HG03565 (cell line): ENCODE measurements at regions not wholly inside any gene's neighbourhood (a gene's known extent, or its start where the extent isn't known, plus 50 kb on each side); places are given as distances from the start of the nearest gene placed in this dataset.

Experiments
- ATAC-seq: cut with Tn5 transposase; IDR thresholded peaks from one replicate; pipeline ENCODE4 v1.9.1; 2021; ENCODE audit warnings: mild to moderate bottlenecking, moderate library complexity; ENCODE audit not compliant: unreplicated experiment

GRCh38 chr3:64358176-64358575 is 132.9 kb upstream of the PRICKLE2 start:
- no peak for ATAC-seq

DNA sequence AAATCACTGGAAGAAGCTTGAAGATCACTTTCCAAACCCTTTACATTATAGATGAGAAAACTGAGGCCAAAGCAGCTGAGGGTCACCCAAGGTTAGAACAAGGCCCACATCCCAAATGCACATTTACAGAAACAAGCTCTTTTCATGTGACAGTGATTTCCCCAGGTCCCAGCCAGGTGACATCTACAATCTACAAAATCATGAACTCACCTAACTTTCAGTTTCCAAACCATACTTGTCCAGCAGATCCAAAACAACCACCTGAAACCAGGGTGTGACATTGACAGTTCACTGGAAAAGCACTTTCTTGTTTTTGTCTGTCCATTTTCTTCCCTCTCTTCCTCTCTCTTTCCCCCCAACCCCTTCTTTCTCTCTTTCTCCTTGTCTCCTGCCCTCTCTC is 132.2 kb upstream of the PRICKLE2 start:
- no peak for ATAC-seq

DNA sequence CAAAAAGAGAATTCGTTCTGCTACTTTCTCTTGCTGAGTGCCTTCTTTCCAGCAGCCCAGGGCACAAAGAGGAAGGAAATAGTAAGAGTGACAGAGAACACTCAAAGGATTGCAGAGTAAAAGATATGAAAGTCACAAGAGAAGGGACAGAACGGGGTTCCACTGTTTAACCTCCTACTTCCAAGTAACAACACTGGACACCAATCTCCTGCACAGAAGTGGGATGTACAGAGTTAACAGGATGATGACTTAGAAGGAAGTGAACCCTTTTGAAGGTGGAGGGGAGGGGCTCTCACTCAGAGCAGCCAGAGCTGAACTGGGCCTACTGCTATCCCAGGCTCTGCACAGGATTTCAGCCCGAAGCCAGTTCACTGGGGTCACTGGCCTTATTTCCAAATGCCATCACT is 130.1 kb upstream of the PRICKLE2 start:
- ATAC-seq, result no peak

DNA sequence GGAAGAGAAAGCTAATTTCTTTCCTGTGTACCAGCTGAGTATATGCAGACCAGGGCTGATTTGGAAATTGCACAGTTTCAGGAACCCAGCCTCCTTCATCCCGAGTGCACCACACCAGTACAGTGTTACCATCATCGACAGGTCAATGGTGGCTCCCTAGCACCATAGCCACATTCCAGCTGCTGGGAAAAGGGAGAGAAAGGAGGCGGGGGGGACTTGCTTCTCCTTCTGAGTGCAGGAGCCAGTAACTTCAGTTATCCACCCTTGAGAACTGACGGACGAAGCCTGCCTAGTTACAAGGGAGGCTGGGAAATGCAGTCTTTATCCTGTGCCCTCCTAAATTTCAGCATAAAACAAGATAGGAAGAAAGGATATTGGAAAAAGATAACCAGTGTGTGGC is 129.7 kb upstream of the PRICKLE2 start:
- ATAC-seq, result no peak

DNA sequence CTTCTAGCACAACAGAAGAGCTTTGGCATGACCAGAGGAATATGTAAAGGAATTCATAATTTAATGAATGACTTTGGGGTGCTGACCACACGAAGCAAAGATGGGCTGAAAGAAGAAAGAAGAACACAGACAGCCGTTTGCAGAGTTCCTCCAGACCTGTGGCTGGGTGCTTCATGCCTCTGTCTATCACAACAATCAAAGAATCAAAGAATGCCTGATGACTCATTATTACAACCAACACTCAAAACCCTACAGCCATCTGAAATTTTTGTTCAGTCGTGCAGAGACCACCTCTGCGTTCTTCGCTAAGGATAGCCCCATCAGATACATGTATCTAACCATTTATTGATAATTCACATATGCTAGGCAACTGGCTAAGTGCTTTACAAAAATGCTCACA is 129.0 kb upstream of the PRICKLE2 start:
- ATAC-seq, result no peak

DNA sequence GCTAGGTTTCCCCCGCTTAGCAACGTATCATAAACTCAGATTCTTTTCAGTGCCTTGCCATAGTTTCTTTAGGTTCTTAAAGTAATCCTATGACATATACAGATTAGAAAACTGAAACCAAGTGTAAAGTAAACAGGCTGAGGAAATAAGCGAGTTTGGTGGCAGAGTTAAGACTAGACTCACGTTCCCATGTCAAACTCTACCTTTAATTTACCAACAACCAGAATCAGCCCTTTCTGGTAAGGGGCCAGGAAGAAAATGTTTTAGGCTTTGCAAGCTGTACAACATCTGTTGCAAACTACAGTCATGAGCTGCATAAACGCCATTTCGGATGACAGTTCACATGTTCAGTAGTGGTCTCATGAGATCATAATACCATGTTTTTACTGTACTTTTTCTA is 128.0 kb upstream of the PRICKLE2 start:
- ATAC-seq, result no peak

DNA sequence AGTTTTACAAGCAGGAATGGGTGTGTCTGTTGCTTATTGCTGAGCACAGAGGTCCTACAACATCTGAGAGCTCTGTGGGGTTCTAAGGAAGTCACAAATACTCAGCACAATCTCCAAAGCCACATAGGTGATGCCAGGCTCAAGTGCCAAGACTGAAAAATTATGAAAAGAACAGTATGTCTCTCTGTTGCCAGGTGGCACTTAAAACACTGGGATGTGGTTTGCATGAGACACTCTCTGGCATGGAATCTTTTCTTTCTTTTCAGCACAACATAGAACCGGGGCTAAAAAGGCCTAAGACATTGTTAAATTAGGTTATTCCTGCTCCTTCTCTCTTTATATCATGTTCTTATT is 127.3 kb upstream of the PRICKLE2 start:
- no peak for ATAC-seq

DNA sequence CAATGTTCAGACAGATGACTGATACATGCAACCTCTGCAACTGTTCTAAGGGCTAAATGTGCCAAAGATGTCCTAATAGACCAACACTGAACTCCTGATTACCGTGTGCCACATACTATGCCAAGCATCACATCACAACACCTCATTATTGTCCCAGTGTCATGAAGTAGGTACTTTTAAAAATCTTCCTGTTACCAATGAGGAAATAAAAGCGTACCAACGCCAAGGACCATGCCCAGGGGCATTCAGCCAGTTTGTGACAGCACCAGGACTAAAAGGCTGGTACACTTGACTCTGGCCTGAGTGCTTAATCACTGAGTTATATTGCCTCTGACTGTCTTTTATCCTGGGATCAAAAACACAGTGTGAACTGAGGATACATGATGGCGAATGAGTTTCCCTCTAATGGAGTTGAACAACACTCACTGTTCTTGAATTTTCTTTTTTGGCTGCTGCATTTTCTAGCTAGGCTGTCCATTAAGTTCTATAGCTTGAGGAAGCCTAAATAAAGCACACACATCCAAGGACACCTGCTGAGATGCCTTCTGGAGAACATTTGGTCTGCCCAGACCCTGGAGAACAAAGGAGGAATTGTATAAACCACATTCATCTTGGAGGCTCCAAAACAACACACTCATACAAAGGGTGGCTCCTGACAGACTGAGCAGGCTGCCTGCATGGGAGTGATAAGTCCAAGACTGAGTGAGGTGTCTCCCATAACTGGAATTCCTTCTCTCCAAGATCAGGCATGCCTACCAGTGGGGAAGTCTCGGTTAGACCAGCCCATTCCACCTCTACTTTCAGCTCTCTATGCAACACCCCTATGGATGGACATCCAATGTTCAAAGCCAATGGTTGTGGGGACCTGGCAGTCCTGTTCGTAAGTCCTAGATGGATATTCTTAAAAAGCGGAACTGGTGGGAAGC is 126.7 kb upstream of the PRICKLE2 start:
- ATAC-seq, result no peak

DNA sequence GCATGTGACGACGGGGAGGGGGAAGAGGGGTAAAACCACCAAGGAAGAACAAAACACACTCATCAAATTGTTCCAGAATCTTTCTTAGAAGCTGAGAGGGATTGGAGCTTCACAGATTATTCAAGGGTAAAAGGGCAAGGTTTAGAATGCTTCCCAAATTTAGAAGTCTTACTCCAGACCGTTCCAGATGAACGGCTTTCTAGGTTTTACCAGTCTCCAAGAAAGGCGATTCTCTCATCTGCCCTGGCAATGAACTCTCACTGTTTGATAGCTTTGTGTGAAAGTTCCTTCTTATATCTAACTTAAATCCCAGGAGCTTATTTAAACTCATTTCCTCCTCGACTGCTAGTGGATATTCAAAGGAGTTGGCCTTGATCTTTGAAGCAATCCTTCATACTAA is 124.3 kb upstream of the PRICKLE2 start:
- ATAC-seq, result no peak

DNA sequence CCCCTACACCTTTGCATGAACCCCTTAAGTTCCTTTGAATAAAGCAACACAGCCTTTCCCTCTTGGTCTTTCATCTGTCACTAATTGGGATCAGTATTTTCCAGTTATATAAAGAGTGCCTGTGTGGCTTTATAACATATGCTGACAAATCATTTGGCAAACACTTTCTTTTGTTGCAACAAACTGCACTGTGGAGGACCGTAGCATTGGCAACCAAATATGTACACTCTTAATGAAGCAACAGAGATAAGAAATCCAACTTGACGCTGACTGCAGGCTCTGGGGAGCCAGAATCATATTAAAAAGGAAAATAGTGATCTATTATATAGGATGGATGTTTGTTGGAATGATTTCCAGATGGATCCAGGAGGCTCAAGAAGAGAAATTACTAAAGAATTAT is 120.1 kb upstream of the PRICKLE2 start:
- no peak for ATAC-seq

- no peak for ATAC-seq
Observed at GRCh38 chr3:64344721-64345207, 119.5 kb upstream of the PRICKLE2 start.

- no peak for ATAC-seq
Observed at GRCh38 chr3:64343689-64344430, 118.6 kb upstream of the PRICKLE2 start.

- ATAC-seq, result no peak
Observed at GRCh38 chr3:64342940-64343688, 117.8 kb upstream of the PRICKLE2 start.

DNA sequence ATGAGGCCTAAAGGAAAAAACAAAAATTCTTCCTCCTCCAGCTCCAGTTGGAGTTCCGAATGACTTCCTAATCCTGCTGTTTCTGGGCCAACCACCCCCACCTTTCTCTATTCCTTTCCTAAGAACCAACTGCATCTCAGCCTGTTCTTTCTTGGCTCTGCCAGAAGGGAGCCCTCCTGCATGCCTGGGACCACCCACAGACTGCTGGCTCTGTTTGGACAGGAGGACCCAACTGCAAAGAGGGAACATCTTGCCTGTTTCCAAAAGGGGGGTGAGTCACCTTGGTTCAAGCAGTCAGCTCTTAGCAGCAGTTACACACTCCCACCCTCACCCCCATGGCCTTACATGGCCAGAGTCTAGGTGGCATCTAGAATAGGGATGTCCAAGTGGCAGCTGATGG is 116.0 kb upstream of the PRICKLE2 start:
- ATAC-seq, result no peak

DNA sequence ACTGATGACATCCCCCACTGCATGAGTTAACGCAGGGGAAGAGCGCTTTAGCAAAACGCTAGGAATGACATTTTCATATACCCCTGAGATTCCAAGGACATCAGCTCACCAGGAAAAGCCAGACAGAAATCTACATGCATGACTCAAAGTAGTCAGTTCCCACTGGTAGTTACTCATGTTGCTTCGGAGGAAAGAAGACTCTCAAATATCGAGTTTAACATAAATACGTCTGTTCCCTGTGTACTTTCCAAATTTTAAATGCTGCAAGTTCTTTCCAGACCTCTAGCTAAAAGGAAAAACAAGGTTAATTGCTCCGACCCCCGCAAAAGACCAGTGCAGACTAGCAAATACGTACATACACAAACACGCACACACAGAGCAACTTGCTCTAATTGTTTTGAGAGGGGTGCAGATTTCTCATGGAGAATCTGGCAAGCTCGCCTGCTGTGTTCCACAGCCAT is 115.4 kb upstream of the PRICKLE2 start:
- no peak for ATAC-seq

GRCh38 chr3:64336488-64336887 is 111.2 kb upstream of the PRICKLE2 start:
- ATAC-seq, result no peak

DNA sequence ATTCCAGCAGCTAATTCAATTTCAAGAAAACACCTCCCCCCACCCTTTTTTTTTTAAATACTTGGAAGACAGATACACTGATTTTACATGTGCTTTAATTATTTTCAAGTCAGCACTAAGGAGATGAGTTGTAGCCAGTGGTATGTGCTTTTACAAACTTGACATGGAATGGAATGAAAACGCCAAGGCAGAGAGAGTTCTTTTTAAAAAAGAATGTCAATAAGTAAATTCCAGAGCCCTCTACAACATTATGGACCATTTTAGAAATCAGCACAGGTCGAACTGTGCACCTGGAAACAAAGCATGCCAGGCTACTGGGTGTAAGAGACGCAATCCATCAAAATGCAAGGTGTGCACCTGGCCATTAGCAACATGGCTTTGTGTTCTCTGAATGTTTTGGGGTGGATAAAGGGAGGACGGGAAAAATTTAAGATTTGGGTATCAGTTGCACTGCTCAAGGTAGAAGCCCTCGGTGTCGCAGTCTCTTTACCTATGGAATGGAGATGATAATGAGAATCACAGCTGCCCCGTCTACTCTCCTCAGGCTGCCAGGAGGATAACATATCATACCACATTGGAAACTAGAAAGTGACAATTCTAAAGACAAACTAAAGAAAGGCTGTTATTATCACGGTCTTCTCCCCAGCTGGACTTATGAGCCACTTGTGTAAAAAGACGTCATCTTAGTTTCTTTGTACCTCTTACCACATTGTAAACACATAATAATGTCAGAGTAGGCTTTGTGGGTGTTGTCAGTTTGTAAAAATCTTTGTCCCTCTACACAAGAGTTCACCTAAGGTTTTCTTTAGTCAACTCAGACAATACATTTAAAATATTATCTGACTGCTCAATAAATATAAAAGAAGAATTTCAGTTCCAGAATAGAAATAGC is 107.4 kb upstream of the PRICKLE2 start:
- no peak for ATAC-seq

DNA sequence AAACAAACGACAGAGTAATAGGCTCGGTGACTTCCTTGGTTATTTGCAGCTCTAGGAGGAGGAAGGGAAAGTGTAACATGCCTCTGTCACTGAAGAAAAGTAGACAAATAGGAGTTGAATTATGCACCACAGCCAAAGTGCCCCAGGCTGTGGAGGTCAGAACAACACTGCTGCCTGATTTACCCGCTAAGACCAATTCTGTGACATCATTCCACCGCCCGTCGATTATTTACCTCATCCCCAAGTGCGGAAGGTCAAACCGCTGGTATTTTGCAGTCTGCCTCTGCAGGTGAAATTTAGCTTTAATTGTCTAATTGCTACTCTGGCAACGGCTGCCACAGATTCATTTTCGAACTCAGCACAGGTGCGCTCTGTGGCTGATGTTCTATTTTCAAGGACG is 106.3 kb upstream of the PRICKLE2 start:
- ATAC-seq, result no peak

- no peak for ATAC-seq
Observed at GRCh38 chr3:64329037-64329436, 103.8 kb upstream of the PRICKLE2 start.

GRCh38 chr3:64327100-64327804 is 102.0 kb upstream of the PRICKLE2 start:
- ATAC-seq, result no peak
